ENCODE measurements at regions not wholly inside any gene's neighbourhood (a gene's known extent, or its start where the extent isn't known, plus 50 kb on each side); places are given as distances from the start of the nearest gene placed in this dataset.

DNA sequence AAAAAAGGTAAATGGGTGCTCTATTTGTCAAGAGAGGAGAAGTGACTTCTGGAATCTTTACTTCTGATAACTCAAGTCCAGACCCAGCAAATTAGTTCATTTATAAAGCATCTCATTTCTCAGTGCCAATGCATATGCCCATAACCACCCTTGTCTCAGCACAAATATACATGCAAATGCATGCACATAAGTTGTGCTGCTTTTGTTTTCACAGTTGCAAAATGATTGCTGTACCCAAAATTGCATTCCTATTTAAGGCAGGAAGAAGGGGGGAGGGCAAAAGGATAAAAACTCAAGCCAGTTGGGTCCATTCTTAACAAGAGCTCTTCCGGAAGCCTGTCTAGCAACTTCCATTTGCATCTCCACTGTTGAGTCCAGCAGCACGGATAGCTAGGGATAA lies 61.3 kb upstream of the FAM20A start:
- DNase-seq (ENCODE audit: low read depth, low spot score) = no peak

DNA sequence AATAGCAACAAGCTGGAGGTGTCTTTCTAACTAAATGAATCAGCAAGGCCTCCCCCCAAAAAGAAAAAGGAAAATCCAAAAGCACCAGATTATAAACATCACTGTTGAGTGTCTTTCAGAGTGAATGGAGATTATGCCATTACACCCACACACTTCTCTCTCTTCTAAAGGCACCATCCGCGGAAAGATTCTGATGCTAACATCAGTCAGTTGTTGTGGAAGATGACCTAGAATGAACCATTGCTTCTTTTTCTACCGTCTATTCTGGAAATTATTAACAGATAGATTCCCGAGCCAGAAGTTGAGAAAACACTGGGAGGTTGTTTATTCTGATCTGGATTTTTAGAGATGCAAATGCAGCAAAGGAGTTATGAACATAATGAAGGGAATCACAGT lies 60.9 kb upstream of the FAM20A start:
- no peak for DNase-seq (ENCODE audit: low read depth, low spot score)

DNA sequence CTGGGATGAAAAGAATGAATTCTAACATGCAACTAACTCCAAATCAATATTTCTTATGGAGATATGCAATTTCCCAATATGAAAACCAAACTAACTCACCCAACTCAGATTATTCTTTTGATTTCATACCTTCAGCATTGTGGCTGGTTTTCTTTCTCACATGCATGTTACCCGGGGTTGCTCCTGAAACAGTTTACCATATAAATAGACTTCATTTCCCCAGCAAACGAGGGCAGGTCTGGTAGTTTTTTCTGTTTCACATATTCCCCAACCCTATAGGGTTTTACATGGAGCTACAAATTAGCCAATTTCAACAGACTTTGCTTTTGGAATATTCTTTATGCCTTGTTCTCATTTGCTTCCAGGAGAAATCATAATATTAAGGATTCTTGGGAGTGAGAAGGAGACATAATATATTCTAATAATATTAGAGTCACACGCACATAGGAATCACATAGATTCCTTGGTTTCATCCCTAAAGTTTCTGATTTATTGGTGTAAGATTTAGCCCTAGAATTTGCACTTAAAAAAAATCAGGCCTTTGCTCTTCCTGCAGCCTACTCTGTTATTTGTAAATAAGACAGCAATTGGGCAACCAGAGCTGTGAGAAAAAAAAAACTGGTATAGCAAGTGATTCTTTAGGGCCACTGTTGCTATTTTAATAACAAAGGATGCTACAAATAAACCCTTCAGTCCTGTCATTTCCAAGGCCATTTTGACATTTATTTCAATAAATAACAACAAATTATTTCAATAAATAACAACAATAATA lies 60.3 kb upstream of the FAM20A start:
- DNase-seq (ENCODE audit: low read depth, low spot score) = no peak

DNA sequence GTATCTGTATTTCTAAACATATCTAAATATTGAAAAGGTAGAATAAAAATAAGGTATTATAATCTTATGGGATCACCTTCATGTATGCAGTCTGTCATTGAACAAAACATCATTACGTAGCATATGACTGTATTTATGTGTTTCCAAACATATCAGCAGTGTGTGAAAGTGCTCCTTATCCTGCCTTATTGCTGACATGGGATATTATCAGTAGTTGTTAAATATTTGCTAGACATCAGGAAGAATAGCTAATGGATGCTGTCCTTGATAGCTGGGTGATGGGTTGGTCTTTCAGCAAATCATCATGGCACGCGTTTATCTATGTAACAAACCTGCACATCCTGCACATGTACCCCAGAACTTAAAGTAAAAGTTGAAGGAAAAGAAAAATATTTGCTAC lies 59.1 kb upstream of the FAM20A start:
- DNase-seq (ENCODE audit: low read depth, low spot score) = no peak

DNA sequence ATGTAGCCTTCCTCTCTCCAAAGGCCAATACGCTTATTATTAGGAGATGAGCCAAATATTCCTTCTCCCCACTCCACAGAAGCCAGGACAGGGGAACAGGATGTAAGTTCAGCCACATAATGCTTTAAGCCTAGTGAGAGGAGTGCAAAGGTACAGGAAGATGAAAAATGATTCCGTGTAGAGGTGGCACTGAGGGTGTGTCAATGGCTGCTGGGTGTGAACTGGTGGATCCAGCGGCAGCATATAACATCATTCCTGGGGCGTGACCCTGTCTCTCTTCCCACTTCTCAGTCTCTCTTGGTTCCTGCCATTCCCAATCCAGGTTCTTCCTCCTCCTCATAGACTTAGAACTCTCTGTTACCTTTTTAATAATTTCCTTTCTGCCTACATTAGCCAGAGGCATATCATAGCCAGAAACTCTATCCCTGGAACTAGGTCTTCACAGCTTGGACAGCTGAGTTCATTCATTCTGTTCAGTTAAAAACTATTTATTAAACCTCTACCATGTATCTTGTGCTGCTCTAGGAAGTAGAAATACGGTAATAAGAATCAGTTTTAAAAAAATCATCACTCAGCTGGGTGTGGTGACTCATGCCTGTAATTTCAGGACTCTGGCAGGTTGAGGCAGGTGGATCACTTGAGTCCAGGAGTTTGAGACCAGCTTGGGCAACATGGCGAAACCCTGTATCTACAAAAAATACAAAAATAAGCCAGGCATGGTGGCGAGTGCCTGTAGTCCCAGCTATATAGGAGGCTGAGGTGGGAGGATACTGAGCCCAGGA lies 58.0 kb upstream of the FAM20A start:
- DNase-seq (ENCODE audit: low read depth, low spot score) = no peak

DNA sequence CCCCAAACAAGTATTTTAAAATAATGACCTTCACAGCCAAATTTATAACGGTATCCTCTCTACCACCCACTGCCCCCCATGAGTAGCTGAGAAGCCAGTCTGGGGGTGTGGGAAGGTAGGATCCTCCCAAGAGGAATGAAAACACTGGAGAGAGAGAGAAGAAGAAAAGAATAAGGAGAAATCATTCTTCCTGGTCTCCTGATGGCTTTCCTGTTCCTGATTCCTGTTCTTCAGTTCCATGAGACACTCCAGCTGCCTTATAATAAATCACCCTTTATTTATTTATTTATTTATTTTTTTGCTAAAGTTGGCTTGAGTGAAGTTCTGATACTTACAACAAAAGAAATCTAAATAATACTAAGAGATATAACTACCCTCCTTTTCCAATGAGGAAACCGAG lies 56.4 kb upstream of the FAM20A start:
- DNase-seq (ENCODE audit: low read depth, low spot score) = no peak

DNA sequence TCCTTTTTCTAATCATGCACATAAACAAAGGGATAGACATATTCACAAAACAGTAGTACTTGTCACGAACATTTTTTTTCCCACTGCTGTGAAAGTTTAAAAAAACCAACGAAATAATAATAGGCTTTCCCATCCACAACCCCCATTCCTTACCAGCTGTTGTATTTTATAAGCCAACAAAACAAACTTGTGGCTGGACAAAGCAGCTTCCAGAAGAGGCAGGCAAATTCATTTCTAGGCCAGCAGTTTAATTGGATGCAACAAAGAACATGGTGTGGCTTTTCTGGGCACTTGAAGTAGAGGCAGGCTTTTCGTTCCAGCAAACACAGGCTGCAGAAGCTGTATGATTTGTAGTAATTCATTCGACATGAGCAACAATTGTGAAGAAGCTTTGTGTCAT lies 56.0 kb upstream of the FAM20A start:
- DNase-seq (ENCODE audit: low read depth, low spot score) = no peak

DNA sequence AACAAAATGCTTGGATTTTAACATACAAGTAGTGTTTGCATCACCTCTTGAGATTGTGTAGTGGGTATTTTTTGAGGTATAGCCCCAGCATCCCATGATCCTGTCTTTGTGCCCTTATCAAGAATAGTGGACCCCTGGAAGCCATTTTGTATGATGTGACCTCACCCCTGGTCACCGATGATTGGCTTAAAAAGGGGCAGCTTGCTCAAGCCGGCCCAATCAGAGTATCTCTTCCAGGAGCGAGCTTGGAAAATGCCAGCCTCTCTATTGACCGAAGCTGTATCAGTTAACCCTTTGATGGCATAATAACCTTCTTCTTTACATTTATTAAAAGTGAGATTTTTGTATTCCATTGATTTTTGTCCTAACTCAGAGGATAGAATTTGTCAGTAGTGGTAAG lies 55.5 kb upstream of the FAM20A start:
- DNase-seq (ENCODE audit: low read depth, low spot score) = no peak
